Panc1 (cell line): ENCODE measurements at regions not wholly inside any gene's neighbourhood (a gene's known extent, or its start where the extent isn't known, plus 50 kb on each side); places are given as distances from the start of the nearest gene placed in this dataset.

Experiments
- POLR2AphosphoS5 ChIP-seq: IDR thresholded peaks from 2 replicates; pipeline ENCODE4 v1.6.1; 2012; ENCODE audit warnings: mild to moderate bottlenecking, low read depth, low read length, moderate library complexity
- SIN3A ChIP-seq: IDR thresholded peaks from 2 replicates; pipeline ENCODE4 v1.6.1; 2012; ENCODE audit warnings: low read depth, mild to moderate bottlenecking, low read length, moderate library complexity, borderline replicate concordance; ENCODE audit not compliant: insufficient read depth
- TCF7L2 ChIP-seq: IDR thresholded peaks from 2 replicates; pipeline ENCODE4 v1.6.1; 2011; ENCODE audit warnings: mild to moderate bottlenecking, low read depth, low read length, inconsistent platforms
- TF ChIP-seq, protein P1 (sequence below): fragments of 450-650 bp; IDR thresholded peaks from 2 replicates; pipeline ENCODE4 v1.5.1; 2017; ENCODE audit warnings: mild to moderate bottlenecking
- TF ChIP-seq, protein P2 (sequence below), 2 experiments: IDR thresholded peaks; 2 replicates each; pipeline ENCODE4 v1.6.1; 2011 to 2012; ENCODE audit warnings: low read depth in 2 of 2, control low read depth in 1 of 2, low read length in 1 of 2, mild to moderate bottlenecking in 1 of 2, moderate library complexity in 1 of 2; ENCODE audit not compliant: insufficient read depth in 1 of 2

DNA sequence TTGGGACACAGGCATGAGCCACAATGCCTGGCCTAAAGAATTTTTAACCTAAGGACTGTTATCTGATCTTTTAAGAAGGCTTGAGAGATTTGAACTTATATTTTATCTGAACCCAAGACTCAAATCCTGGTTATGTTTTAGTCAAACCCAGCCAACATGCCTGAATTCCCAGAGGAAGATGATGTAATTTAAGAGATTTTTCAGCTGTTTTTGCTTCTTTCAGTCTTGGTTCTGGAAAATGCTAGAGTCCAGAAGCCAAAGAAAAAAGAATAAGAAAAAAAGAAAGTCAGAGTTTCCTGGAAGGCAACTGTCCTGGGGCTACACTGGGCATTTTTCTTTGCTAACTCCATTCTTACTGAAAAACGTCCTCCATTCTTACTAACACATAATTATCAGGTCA is 85.8 kb downstream of the SNX18 start:
- no peak for TF ChIP-seq POLR2AphosphoS5
- TF ChIP-seq, protein P1, sequence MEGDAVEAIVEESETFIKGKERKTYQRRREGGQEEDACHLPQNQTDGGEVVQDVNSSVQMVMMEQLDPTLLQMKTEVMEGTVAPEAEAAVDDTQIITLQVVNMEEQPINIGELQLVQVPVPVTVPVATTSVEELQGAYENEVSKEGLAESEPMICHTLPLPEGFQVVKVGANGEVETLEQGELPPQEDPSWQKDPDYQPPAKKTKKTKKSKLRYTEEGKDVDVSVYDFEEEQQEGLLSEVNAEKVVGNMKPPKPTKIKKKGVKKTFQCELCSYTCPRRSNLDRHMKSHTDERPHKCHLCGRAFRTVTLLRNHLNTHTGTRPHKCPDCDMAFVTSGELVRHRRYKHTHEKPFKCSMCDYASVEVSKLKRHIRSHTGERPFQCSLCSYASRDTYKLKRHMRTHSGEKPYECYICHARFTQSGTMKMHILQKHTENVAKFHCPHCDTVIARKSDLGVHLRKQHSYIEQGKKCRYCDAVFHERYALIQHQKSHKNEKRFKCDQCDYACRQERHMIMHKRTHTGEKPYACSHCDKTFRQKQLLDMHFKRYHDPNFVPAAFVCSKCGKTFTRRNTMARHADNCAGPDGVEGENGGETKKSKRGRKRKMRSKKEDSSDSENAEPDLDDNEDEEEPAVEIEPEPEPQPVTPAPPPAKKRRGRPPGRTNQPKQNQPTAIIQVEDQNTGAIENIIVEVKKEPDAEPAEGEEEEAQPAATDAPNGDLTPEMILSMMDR: no peak
- TF ChIP-seq TCF7L2: no peak
- TF ChIP-seq, protein P2, sequence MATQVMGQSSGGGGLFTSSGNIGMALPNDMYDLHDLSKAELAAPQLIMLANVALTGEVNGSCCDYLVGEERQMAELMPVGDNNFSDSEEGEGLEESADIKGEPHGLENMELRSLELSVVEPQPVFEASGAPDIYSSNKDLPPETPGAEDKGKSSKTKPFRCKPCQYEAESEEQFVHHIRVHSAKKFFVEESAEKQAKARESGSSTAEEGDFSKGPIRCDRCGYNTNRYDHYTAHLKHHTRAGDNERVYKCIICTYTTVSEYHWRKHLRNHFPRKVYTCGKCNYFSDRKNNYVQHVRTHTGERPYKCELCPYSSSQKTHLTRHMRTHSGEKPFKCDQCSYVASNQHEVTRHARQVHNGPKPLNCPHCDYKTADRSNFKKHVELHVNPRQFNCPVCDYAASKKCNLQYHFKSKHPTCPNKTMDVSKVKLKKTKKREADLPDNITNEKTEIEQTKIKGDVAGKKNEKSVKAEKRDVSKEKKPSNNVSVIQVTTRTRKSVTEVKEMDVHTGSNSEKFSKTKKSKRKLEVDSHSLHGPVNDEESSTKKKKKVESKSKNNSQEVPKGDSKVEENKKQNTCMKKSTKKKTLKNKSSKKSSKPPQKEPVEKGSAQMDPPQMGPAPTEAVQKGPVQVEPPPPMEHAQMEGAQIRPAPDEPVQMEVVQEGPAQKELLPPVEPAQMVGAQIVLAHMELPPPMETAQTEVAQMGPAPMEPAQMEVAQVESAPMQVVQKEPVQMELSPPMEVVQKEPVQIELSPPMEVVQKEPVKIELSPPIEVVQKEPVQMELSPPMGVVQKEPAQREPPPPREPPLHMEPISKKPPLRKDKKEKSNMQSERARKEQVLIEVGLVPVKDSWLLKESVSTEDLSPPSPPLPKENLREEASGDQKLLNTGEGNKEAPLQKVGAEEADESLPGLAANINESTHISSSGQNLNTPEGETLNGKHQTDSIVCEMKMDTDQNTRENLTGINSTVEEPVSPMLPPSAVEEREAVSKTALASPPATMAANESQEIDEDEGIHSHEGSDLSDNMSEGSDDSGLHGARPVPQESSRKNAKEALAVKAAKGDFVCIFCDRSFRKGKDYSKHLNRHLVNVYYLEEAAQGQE (IDR thresholded peaks at IDR 0.05; ENCODE audit: insufficient read depth in 1 of 2, low read depth in 2 of 2, low read length in 1 of 2): no peak
- TF ChIP-seq SIN3A: no peak
